ENCODE measurements at regions not wholly inside any gene's neighbourhood (a gene's known extent, or its start where the extent isn't known, plus 50 kb on each side); places are given as distances from the start of the nearest gene placed in this dataset.

- no peak for DNase-seq
- Mint-ChIP-seq H3K4me1 (no peaks in the 10 kb centered on the region), H3K27me3 (peaks cover 0 to 25% (median 5%) of the 10 kb centered on the region in 3 donors), H3K27ac (no peak overlapping the region), H3K4me3 (no peak overlapping the region), H3K9me3 (peaks cover 0 to 5% (median 0%) of the 10 kb centered on the region in 7 donors), H3K36me3 (no peaks in the 10 kb centered on the region)
- no peak for ATAC-seq (ENCODE audit: low read depth in 2 of 2)
Measured at GRCh38 chr2:65846989-65847678, 414.7 kb upstream of the SPRED2 start.

- ATAC-seq (ENCODE audit: low read depth in 2 of 2) (no peak), DNase-seq (no peak)
- Mint-ChIP-seq H3K4me1 (no peaks in the 10 kb centered on the region), H3K4me3 (no peak overlapping the region), H3K27ac (no peak overlapping the region), H3K9me3 (peaks cover 0 to 6% (median 0%) of the 10 kb centered on the region in 7 donors), H3K27me3 (peaks cover 5 to 13% (median 9%) of the 10 kb centered on the region in 3 donors), H3K36me3 (no peaks in the 10 kb centered on the region)
Measured at GRCh38 chr2:65845442-65846182, 413.2 kb upstream of the SPRED2 start.

- ATAC-seq (ENCODE audit: low read depth in 2 of 2) (no peak), DNase-seq (no peak)
- H3K36me3 Mint-ChIP-seq, result no peaks in the 10 kb centered on the region
- H3K27ac Mint-ChIP-seq, result no peak overlapping the region
- no peak overlapping the region for H3K4me3 Mint-ChIP-seq
- H3K27me3 Mint-ChIP-seq, result peaks cover 0 to 5% (median 4%) of the 10 kb centered on the region in 3 donors
- H3K4me1 Mint-ChIP-seq, result no peaks in the 10 kb centered on the region
- peaks cover 0 to 6% (median 0%) of the 10 kb centered on the region in 7 donors for H3K9me3 Mint-ChIP-seq
Measured at GRCh38 chr2:65842104-65842503, 409.7 kb upstream of the SPRED2 start.

- Mint-ChIP-seq H3K27me3 (peaks cover 10 to 18% (median 12%) of the 10 kb centered on the region in 3 donors), H3K4me3 (no peak overlapping the region), H3K36me3 (no peaks in the 10 kb centered on the region), H3K27ac (no peak overlapping the region), H3K4me1 (no peaks in the 10 kb centered on the region), H3K9me3 (peaks cover 0 to 3% (median 0%) of the 10 kb centered on the region in 7 donors)
- ATAC-seq (ENCODE audit: low read depth in 2 of 2) (no peak), DNase-seq (no peak)
Measured at GRCh38 chr2:65835975-65836549, 403.7 kb upstream of the SPRED2 start.

- Mint-ChIP-seq H3K27me3 (peaks cover 6 to 18% (median 12%) of the 10 kb centered on the region in 3 donors), H3K4me1 (no peaks in the 10 kb centered on the region), H3K9me3 (peaks cover 0 to 3% (median 0%) of the 10 kb centered on the region in 7 donors), H3K27ac (peak overlapping the region in 1 of 6 donors; percentile 46), H3K36me3 (no peaks in the 10 kb centered on the region), H3K4me3 (peak overlapping the region in 1 of 8 donors; percentile 74)
- DNase-seq (no peak), ATAC-seq (ENCODE audit: low read depth in 2 of 2) (no peak)
Measured at GRCh38 chr2:65834771-65835475, 402.5 kb upstream of the SPRED2 start.

- Mint-ChIP-seq H3K4me1 (no peaks in the 10 kb centered on the region), H3K27ac (no peak overlapping the region), H3K27me3 (peaks cover 12 to 27% (median 14%) of the 10 kb centered on the region in 3 donors), H3K4me3 (no peak overlapping the region), H3K36me3 (no peaks in the 10 kb centered on the region), H3K9me3 (peaks cover 0 to 3% (median 0%) of the 10 kb centered on the region in 7 donors)
- ATAC-seq (ENCODE audit: low read depth in 2 of 2) (no peak), DNase-seq (no peak)
Measured at GRCh38 chr2:65834062-65834461, 401.7 kb upstream of the SPRED2 start.

- peaks cover 0 to 3% (median 0%) of the 10 kb centered on the region in 7 donors for H3K9me3 Mint-ChIP-seq
- H3K4me3 Mint-ChIP-seq, result no peak overlapping the region
- DNase-seq (no peak), ATAC-seq (ENCODE audit: low read depth in 2 of 2) (no peak)
- H3K36me3 Mint-ChIP-seq, result no peaks in the 10 kb centered on the region
- peaks cover 21 to 46% (median 23%) of the 10 kb centered on the region in 3 donors for H3K27me3 Mint-ChIP-seq
- no peak overlapping the region for H3K27ac Mint-ChIP-seq
- H3K4me1 Mint-ChIP-seq, result no peaks in the 10 kb centered on the region
Measured at GRCh38 chr2:65831509-65831908, 399.1 kb upstream of the SPRED2 start.

- H3K27ac Mint-ChIP-seq, result no peak overlapping the region
- DNase-seq (no peak), ATAC-seq (ENCODE audit: low read depth in 2 of 2) (no peak)
Measured at GRCh38 chr2:65826567-65826966, 394.2 kb upstream of the SPRED2 start.

GRCh38 chr2:65823511-65823910 is 391.1 kb upstream of the SPRED2 start:
- H3K4me1 Mint-ChIP-seq, result no peaks in the 10 kb centered on the region
- DNase-seq (no peak), ATAC-seq (ENCODE audit: low read depth in 2 of 2) (no peak)
- peaks cover 8 to 25% (median 19%) of the 10 kb centered on the region in 3 donors for H3K27me3 Mint-ChIP-seq
- no peaks in the 10 kb centered on the region for H3K36me3 Mint-ChIP-seq
- H3K27ac Mint-ChIP-seq, result no peak overlapping the region
- peaks cover 0 to 6% (median 3%) of the 10 kb centered on the region in 7 donors for H3K9me3 Mint-ChIP-seq
- no peak overlapping the region for H3K4me3 Mint-ChIP-seq

More at GRCh38 chr2:65826567-65826966, 394.2 kb upstream of the SPRED2 start:
- Mint-ChIP-seq H3K4me1 (no peaks in the 10 kb centered on the region), H3K36me3 (no peaks in the 10 kb centered on the region), H3K27me3 (peaks cover 19 to 37% (median 19%) of the 10 kb centered on the region in 3 donors), H3K9me3 (peaks cover 0 to 6% (median 3%) of the 10 kb centered on the region in 7 donors), H3K4me3 (no peak overlapping the region)

GRCh38 chr2:65820454-65820853 is 388.1 kb upstream of the SPRED2 start:
- ATAC-seq (ENCODE audit: low read depth in 2 of 2) (no peak), DNase-seq (no peak)
- no peak overlapping the region for H3K27ac Mint-ChIP-seq
- no peaks in the 10 kb centered on the region for H3K36me3 Mint-ChIP-seq
- no peaks in the 10 kb centered on the region for H3K4me1 Mint-ChIP-seq
- H3K9me3 Mint-ChIP-seq, result peaks cover 0 to 6% (median 3%) of the 10 kb centered on the region in 7 donors
- H3K4me3 Mint-ChIP-seq, result no peak overlapping the region
- H3K27me3 Mint-ChIP-seq, result peaks cover 3 to 8% (median 4%) of the 10 kb centered on the region in 3 donors

- Mint-ChIP-seq H3K27me3 (peaks cover 0 to 8% (median 4%) of the 10 kb centered on the region in 3 donors), H3K36me3 (no peaks in the 10 kb centered on the region), H3K4me3 (no peak overlapping the region), H3K4me1 (no peaks in the 10 kb centered on the region), H3K27ac (no peak overlapping the region), H3K9me3 (peaks cover 0 to 6% (median 3%) of the 10 kb centered on the region in 7 donors)
- ATAC-seq (ENCODE audit: low read depth in 2 of 2) (no peak), DNase-seq (no peak)
Measured at GRCh38 chr2:65819963-65820362, 387.6 kb upstream of the SPRED2 start.

- ATAC-seq (ENCODE audit: low read depth in 2 of 2), result no peak
- Mint-ChIP-seq H3K4me1 (no peaks in the 10 kb centered on the region), H3K27ac (no peak overlapping the region)
Measured at GRCh38 chr2:65818873-65819451, 386.6 kb upstream of the SPRED2 start.

More at GRCh38 chr2:65818873-65819451, 386.6 kb upstream of the SPRED2 start:
- no peak overlapping the region for H3K4me3 Mint-ChIP-seq
- H3K27me3 Mint-ChIP-seq, result peaks cover 9 to 12% (median 12%) of the 10 kb centered on the region in 3 donors
- DNase-seq, result no peak
- peaks cover 0 to 10% (median 3%) of the 10 kb centered on the region in 7 donors for H3K9me3 Mint-ChIP-seq
- no peaks in the 10 kb centered on the region for H3K36me3 Mint-ChIP-seq

Measured in naive B cell (primary cell).